ENCODE measurements at regions not wholly inside any gene's neighbourhood (a gene's known extent, or its start where the extent isn't known, plus 50 kb on each side); places are given as distances from the start of the nearest gene placed in this dataset.

DNA sequence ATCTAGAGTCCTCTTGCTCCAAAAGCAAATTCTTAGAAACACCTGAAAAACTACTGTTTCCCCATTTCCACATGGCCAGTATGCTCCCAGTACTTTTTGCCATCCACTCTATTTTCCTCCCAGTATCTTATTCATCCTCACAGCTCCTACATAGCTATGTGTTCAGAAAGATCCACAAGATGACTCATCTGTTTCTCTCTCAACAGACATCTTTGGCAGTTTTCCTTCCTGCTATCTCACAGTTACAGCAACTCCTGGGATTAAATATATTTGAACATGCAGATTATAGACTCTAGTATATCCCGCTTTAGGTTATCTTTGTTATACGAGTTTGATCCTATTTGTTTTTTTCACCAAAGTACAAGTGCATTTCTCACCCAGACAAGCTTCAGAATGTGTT, 675.6 kb upstream of the POT1 start:
- Histone ChIP-seq H3K4me3 (no peak overlapping the region), H3K9me3 (no peaks in the 10 kb centered on the region), H3K27ac (no peak overlapping the region), H3K27me3 (no peaks in the 10 kb centered on the region), H3K36me3 (no peaks in the 10 kb centered on the region), H3K4me1 (no peaks in the 10 kb centered on the region)
- intact Hi-C loops (cut with DNase I) = no loop called here
- no peak for ATAC-seq
- no peak for TF ChIP-seq CTCF (IDR thresholded peaks at IDR 0.05)
- no peak for DNase-seq

DNA sequence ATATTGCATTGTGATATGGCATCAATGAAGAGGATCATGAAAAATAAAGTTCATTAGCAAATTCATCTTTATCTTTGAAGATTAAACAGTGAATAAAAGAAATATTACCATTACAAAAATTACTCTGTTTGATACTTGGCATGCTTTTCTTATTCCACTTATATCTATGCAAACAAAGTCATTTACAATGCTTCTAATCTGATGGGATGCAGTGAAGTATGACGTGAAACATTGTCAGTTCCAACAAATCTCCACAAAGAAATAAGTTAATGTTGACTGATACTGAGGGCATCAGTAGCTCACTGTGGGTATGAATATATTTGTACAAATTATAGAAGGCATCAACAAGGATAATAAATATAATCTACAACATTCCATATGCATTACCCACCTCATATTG, 672.8 kb upstream of the POT1 start:
- no peaks in the 10 kb centered on the region for H3K9me3 ChIP-seq
- H3K36me3 ChIP-seq = no peaks in the 10 kb centered on the region
- H3K27me3 ChIP-seq = no peaks in the 10 kb centered on the region
- no peaks in the 10 kb centered on the region for H3K4me1 ChIP-seq
- intact Hi-C loops (cut with DNase I) = no loop called here
- TF ChIP-seq CTCF (IDR thresholded peaks at IDR 0.05) = no peak
- H3K4me3 ChIP-seq = no peak overlapping the region
- DNase-seq = no peak
- ATAC-seq = no peak
- no peak overlapping the region for H3K27ac ChIP-seq

GRCh38 chr7:125599387-125599786, 669.8 kb upstream of the POT1 start:
- no peak for ATAC-seq
- DNase-seq = no peak
- no peaks in the 10 kb centered on the region for H3K36me3 ChIP-seq

GRCh38 chr7:125592331-125592730, 662.7 kb upstream of the POT1 start:
- Histone ChIP-seq H3K4me3 (no peak overlapping the region), H3K4me1 (no peaks in the 10 kb centered on the region), H3K27me3 (no peaks in the 10 kb centered on the region), H3K9me3 (no peaks in the 10 kb centered on the region), H3K27ac (no peak overlapping the region), H3K36me3 (no peaks in the 10 kb centered on the region)
- intact Hi-C loops (cut with DNase I) = no loop called here
- ATAC-seq (no peak), DNase-seq (no peak)
- no peak for TF ChIP-seq CTCF (IDR thresholded peaks at IDR 0.05)

More at GRCh38 chr7:125599387-125599786, 669.8 kb upstream of the POT1 start:
- Histone ChIP-seq H3K27me3 (no peaks in the 10 kb centered on the region), H3K27ac (no peak overlapping the region), H3K9me3 (no peaks in the 10 kb centered on the region), H3K4me1 (no peaks in the 10 kb centered on the region), H3K4me3 (no peak overlapping the region)
- no peak for TF ChIP-seq CTCF (IDR thresholded peaks at IDR 0.05)
- intact Hi-C loops (cut with DNase I) = no loop called here

GRCh38 chr7:125573126-125573525, 643.5 kb upstream of the POT1 start:
- no peaks in the 10 kb centered on the region for H3K27me3 ChIP-seq
- no peak overlapping the region for H3K27ac ChIP-seq
- H3K4me3 ChIP-seq = no peak overlapping the region
- intact Hi-C loops (cut with DNase I) = no loop called here
- no peak for TF ChIP-seq CTCF (IDR thresholded peaks at IDR 0.05)
- DNase-seq (no peak), ATAC-seq (no peak)
- peaks cover 0 to 6% of the 10 kb centered on the region in 2 donors for H3K9me3 ChIP-seq
- no peaks in the 10 kb centered on the region for H3K4me1 ChIP-seq
- H3K36me3 ChIP-seq = no peaks in the 10 kb centered on the region
